ENCODE measurements at regions not wholly inside any gene's neighbourhood (a gene's known extent, or its start where the extent isn't known, plus 50 kb on each side); places are given as distances from the start of the nearest gene placed in this dataset.

- no peaks in the 10 kb centered on the region for H3K4me1 ChIP-seq (ENCODE audit: control insufficient read depth, insufficient read depth, low read length)
- no peak for TF ChIP-seq CTCF (IDR thresholded peaks at IDR 0.05)
- H3K27me3 Mint-ChIP-seq (ENCODE audit: low read depth in 2 of 2): no peaks in the 10 kb centered on the region
- 86% methylated on average over 4 of the region's 4 CpGs for WGBS (ENCODE audit: insufficient coverage)
- H3K27me3 ChIP-seq (ENCODE audit: control insufficient read depth, insufficient read depth, low read length): no peaks in the 10 kb centered on the region
- H3K4me3 ChIP-seq (ENCODE audit: low read length): no peak overlapping the region
- no peaks in the 10 kb centered on the region for H3K4me1 Mint-ChIP-seq
- DNase-seq (no peak), ATAC-seq (no peak)
- H3K36me3 ChIP-seq (ENCODE audit: control insufficient read depth, insufficient read depth, low read length): no peaks in the 10 kb centered on the region
- no peaks in the 10 kb centered on the region for H3K9me3 ChIP-seq (ENCODE audit: control insufficient read depth, insufficient read depth, low read length)
- no peak overlapping the region for H3K27ac ChIP-seq (ENCODE audit: low read length)
- no peak overlapping the region for H3K4me3 Mint-ChIP-seq
- H3K27ac Mint-ChIP-seq: no peak overlapping the region
- intact Hi-C loops (cut with micrococcal nuclease): no loop called here
- no peaks in the 10 kb centered on the region for H3K9me3 Mint-ChIP-seq
- no peaks in the 10 kb centered on the region for H3K36me3 Mint-ChIP-seq
These were observed 159.4 kb downstream of the HS3ST3A1 start for GRCh38 chr17:13442361-13442760.

- Histone ChIP-seq H3K4me3 (ENCODE audit: low read length) (no peak overlapping the region), H3K9me3 (ENCODE audit: control insufficient read depth, insufficient read depth, low read length) (no peaks in the 10 kb centered on the region), H3K27me3 (ENCODE audit: control insufficient read depth, insufficient read depth, low read length) (no peaks in the 10 kb centered on the region), H3K27ac (ENCODE audit: low read length) (no peak overlapping the region), H3K4me1 (ENCODE audit: control insufficient read depth, insufficient read depth, low read length) (no peaks in the 10 kb centered on the region), H3K36me3 (ENCODE audit: control insufficient read depth, insufficient read depth, low read length) (no peaks in the 10 kb centered on the region)
- ATAC-seq (no peak), DNase-seq (no peak)
- Mint-ChIP-seq H3K9me3 (no peaks in the 10 kb centered on the region), H3K27me3 (ENCODE audit: low read depth in 2 of 2) (no peaks in the 10 kb centered on the region), H3K36me3 (no peaks in the 10 kb centered on the region), H3K27ac (no peak overlapping the region), H3K4me1 (no peaks in the 10 kb centered on the region), H3K4me3 (no peak overlapping the region)
- TF ChIP-seq CTCF (IDR thresholded peaks at IDR 0.05): no peak
- no CpG with 5 or more reads among the region's 1 CpG for WGBS (ENCODE audit: insufficient coverage)
- intact Hi-C loops (cut with micrococcal nuclease): no loop called here
These were observed 159.9 kb downstream of the HS3ST3A1 start for GRCh38 chr17:13441873-13442272.

- intact Hi-C loops (cut with micrococcal nuclease): no loop called here
- no peak overlapping the region for H3K27ac ChIP-seq (ENCODE audit: low read length)
- Mint-ChIP-seq H3K27me3 (ENCODE audit: low read depth in 2 of 2) (peaks cover 0 to 2% of the 10 kb centered on the region in 2 donors), H3K36me3 (no peaks in the 10 kb centered on the region), H3K27ac (no peak overlapping the region), H3K9me3 (peaks cover 0 to 2% of the 10 kb centered on the region in 2 donors), H3K4me3 (no peak overlapping the region), H3K4me1 (no peaks in the 10 kb centered on the region)
- H3K4me3 ChIP-seq (ENCODE audit: low read length): no peak overlapping the region
- no peak for ATAC-seq
- WGBS (ENCODE audit: insufficient coverage): 79% methylated on average over 17 of the region's 17 CpGs
- DNase-seq: no peak
- no peaks in the 10 kb centered on the region for H3K27me3 ChIP-seq (ENCODE audit: control insufficient read depth, insufficient read depth, low read length)
- H3K9me3 ChIP-seq (ENCODE audit: control insufficient read depth, insufficient read depth, low read length): no peaks in the 10 kb centered on the region
- H3K36me3 ChIP-seq (ENCODE audit: control insufficient read depth, insufficient read depth, low read length): no peaks in the 10 kb centered on the region
- H3K4me1 ChIP-seq (ENCODE audit: control insufficient read depth, insufficient read depth, low read length): no peaks in the 10 kb centered on the region
- TF ChIP-seq CTCF (IDR thresholded peaks at IDR 0.05): no peak
These were observed 163.6 kb downstream of the HS3ST3A1 start for GRCh38 chr17:13437966-13438779.

GRCh38 chr17:13435230-13435629 is 166.5 kb downstream of the HS3ST3A1 start:
- ATAC-seq (no peak), DNase-seq (no peak)
- Histone ChIP-seq H3K4me1 (ENCODE audit: control insufficient read depth, insufficient read depth, low read length) (no peaks in the 10 kb centered on the region), H3K4me3 (ENCODE audit: low read length) (no peak overlapping the region), H3K27ac (ENCODE audit: low read length) (no peak overlapping the region), H3K9me3 (ENCODE audit: control insufficient read depth, insufficient read depth, low read length) (no peaks in the 10 kb centered on the region), H3K36me3 (ENCODE audit: control insufficient read depth, insufficient read depth, low read length) (no peaks in the 10 kb centered on the region), H3K27me3 (ENCODE audit: control insufficient read depth, insufficient read depth, low read length) (no peaks in the 10 kb centered on the region)
- Mint-ChIP-seq H3K9me3 (peaks cover 0 to 4% of the 10 kb centered on the region in 2 donors), H3K4me3 (no peak overlapping the region), H3K27me3 (ENCODE audit: low read depth in 2 of 2) (peaks cover 0 to 2% of the 10 kb centered on the region in 2 donors), H3K36me3 (no peaks in the 10 kb centered on the region), H3K27ac (no peak overlapping the region), H3K4me1 (no peaks in the 10 kb centered on the region)
- 93% methylated on average over 3 of the region's 3 CpGs for WGBS (ENCODE audit: insufficient coverage)
- intact Hi-C loops (cut with micrococcal nuclease): no loop called here
- TF ChIP-seq CTCF (IDR thresholded peaks at IDR 0.05): no peak

Data from natural killer cell (primary cell).